Dermis blood vessel endothelial cell (primary cell): ENCODE measurements at regions not wholly inside any gene's neighbourhood (a gene's known extent, or its start where the extent isn't known, plus 50 kb on each side); places are given as distances from the start of the nearest gene placed in this dataset.

ENCODE experiments used
- DNase-seq: peaks from one replicate; pipeline ENCODE4 v3.0.0; 2010

- no peak for DNase-seq
These were observed 305.4 kb downstream of the TENT4A start for GRCh38 chr5:7018601-7019000.

GRCh38 chr5:7036192-7036835, 323.1 kb downstream of the TENT4A start:
- DNase-seq = no peak

- DNase-seq = no peak
These were observed 325.8 kb downstream of the TENT4A start for GRCh38 chr5:7039074-7039473.

- no peak for DNase-seq
These were observed 326.9 kb downstream of the TENT4A start for GRCh38 chr5:7040111-7040510.

GRCh38 chr5:7043797-7044196, 330.6 kb downstream of the TENT4A start:
- no peak for DNase-seq

- DNase-seq = no peak
These were observed 334.5 kb downstream of the TENT4A start for GRCh38 chr5:7047511-7048261.

- no peak for DNase-seq
These were observed 337.8 kb downstream of the TENT4A start for GRCh38 chr5:7050986-7051385.

GRCh38 chr5:7053125-7053524, 339.9 kb downstream of the TENT4A start:
- DNase-seq = no peak

GRCh38 chr5:7053528-7054209, 340.4 kb downstream of the TENT4A start:
- no peak for DNase-seq

- no peak for DNase-seq
These were observed 329.3 kb upstream of the ADCY2 start for GRCh38 chr5:7066471-7067235.

GRCh38 chr5:7068156-7068555, 327.8 kb upstream of the ADCY2 start:
- DNase-seq = no peak

- no peak for DNase-seq
These were observed 327.0 kb upstream of the ADCY2 start for GRCh38 chr5:7068899-7069298.

- DNase-seq = no peak
These were observed 323.8 kb upstream of the ADCY2 start for GRCh38 chr5:7072188-7072587.

- no peak for DNase-seq
These were observed 322.3 kb upstream of the ADCY2 start for GRCh38 chr5:7073666-7074065.

- DNase-seq = no peak
These were observed 321.8 kb upstream of the ADCY2 start for GRCh38 chr5:7074176-7074575.

- DNase-seq = no peak
These were observed 320.5 kb upstream of the ADCY2 start for GRCh38 chr5:7075470-7075869.

GRCh38 chr5:7078101-7078500, 317.8 kb upstream of the ADCY2 start:
- no peak for DNase-seq

GRCh38 chr5:7078901-7079300, 317.0 kb upstream of the ADCY2 start:
- no peak for DNase-seq

GRCh38 chr5:7080501-7080900, 315.4 kb upstream of the ADCY2 start:
- no peak for DNase-seq

- no peak for DNase-seq
These were observed 308.1 kb upstream of the ADCY2 start for GRCh38 chr5:7087719-7088297.

- no peak for DNase-seq
These were observed 307.1 kb upstream of the ADCY2 start for GRCh38 chr5:7088849-7089248.

GRCh38 chr5:7094626-7095025, 301.3 kb upstream of the ADCY2 start:
- no peak for DNase-seq

GRCh38 chr5:7096294-7096693, 299.6 kb upstream of the ADCY2 start:
- no peak for DNase-seq
